ENCODE measurements at regions not wholly inside any gene's neighbourhood (a gene's known extent, or its start where the extent isn't known, plus 50 kb on each side); places are given as distances from the start of the nearest gene placed in this dataset.

- H3K4me1 ChIP-seq (ENCODE audit: insufficient read depth, low read length, poor library complexity, severe bottlenecking) = no peaks in the 10 kb centered on the region
- no TSS peak for BruUV-seq (replicated peaks)
- no peak for DNase-seq (ENCODE audit: low spot score)
- no peak overlapping the region for H3K4me3 ChIP-seq (ENCODE audit: low read depth, low read length, poor library complexity, severe bottlenecking)
- peaks cover 9% of the 10 kb centered on the region for H3K9me3 ChIP-seq (ENCODE audit: low read depth, low read length, poor library complexity, severe bottlenecking)
- intact Hi-C loops (cut with micrococcal nuclease; ENCODE audit: unreplicated experiment) = no loop called here
- no peak overlapping the region for H3K27ac ChIP-seq (ENCODE audit: low read depth, low read length, poor library complexity, severe bottlenecking)
- no peak for TF ChIP-seq CTCF (conservative IDR thresholded peaks at IDR 0.05; ENCODE audit: low read depth, low read length)
- no peak for TF ChIP-seq EZH2 (IDR thresholded peaks at IDR 0.05; ENCODE audit: borderline replicate concordance, low read depth, low read length, poor library complexity, severe bottlenecking)
- CTCF ChIA-PET = no interaction called here
- H3K36me3 ChIP-seq (ENCODE audit: insufficient read depth, low read length, poor library complexity, severe bottlenecking) = no peaks in the 10 kb centered on the region
- POLR2A ChIA-PET (ENCODE audit: low non-redundant PET) = no interaction called here
- H3K27me3 ChIP-seq (replicated peaks; ENCODE audit: insufficient read depth, low read depth, low read length, poor library complexity) = no peaks in the 10 kb centered on the region
Measured at GRCh38 chr14:37948266-37948665, 259.4 kb upstream of the SSTR1 start.

- intact Hi-C loops (cut with micrococcal nuclease; ENCODE audit: unreplicated experiment) = no loop called here
- no peak for TF ChIP-seq CTCF (conservative IDR thresholded peaks at IDR 0.05; ENCODE audit: low read depth, low read length)
- no peak for TF ChIP-seq EZH2 (IDR thresholded peaks at IDR 0.05; ENCODE audit: borderline replicate concordance, low read depth, low read length, poor library complexity, severe bottlenecking)
- ChIA-PET POLR2A (ENCODE audit: low non-redundant PET) (no interaction called here), CTCF (no interaction called here)
- peaks cover 7% of the 10 kb centered on the region for H3K4me1 ChIP-seq (ENCODE audit: insufficient read depth, low read length, poor library complexity, severe bottlenecking)
- BruUV-seq (replicated peaks) = no TSS peak
- no peak for DNase-seq (ENCODE audit: low spot score)
- H3K4me3 ChIP-seq (ENCODE audit: low read depth, low read length, poor library complexity, severe bottlenecking) = no peak overlapping the region
- no peaks in the 10 kb centered on the region for H3K36me3 ChIP-seq (ENCODE audit: insufficient read depth, low read length, poor library complexity, severe bottlenecking)
- no peaks in the 10 kb centered on the region for H3K9me3 ChIP-seq (ENCODE audit: low read depth, low read length, poor library complexity, severe bottlenecking)
- no peak overlapping the region for H3K27ac ChIP-seq (ENCODE audit: low read depth, low read length, poor library complexity, severe bottlenecking)
- H3K27me3 ChIP-seq (replicated peaks; ENCODE audit: insufficient read depth, low read depth, low read length, poor library complexity) = no peaks in the 10 kb centered on the region
Measured at GRCh38 chr14:37968664-37969240, 239.0 kb upstream of the SSTR1 start.

- CTCF ChIA-PET = no interaction called here
- POLR2A ChIA-PET (ENCODE audit: low non-redundant PET) = no interaction called here
Measured at GRCh38 chr14:37969511-37969979, 238.2 kb upstream of the SSTR1 start.

More at GRCh38 chr14:37969511-37969979, 238.2 kb upstream of the SSTR1 start:
- Histone ChIP-seq H3K4me3 (ENCODE audit: low read depth, low read length, poor library complexity, severe bottlenecking) (no peak overlapping the region), H3K4me1 (ENCODE audit: insufficient read depth, low read length, poor library complexity, severe bottlenecking) (peaks cover 7% of the 10 kb centered on the region), H3K27ac (ENCODE audit: low read depth, low read length, poor library complexity, severe bottlenecking) (no peak overlapping the region), H3K9me3 (ENCODE audit: low read depth, low read length, poor library complexity, severe bottlenecking) (no peaks in the 10 kb centered on the region), H3K27me3 (replicated peaks; ENCODE audit: insufficient read depth, low read depth, low read length, poor library complexity) (no peaks in the 10 kb centered on the region), H3K36me3 (ENCODE audit: insufficient read depth, low read length, poor library complexity, severe bottlenecking) (no peaks in the 10 kb centered on the region)
- intact Hi-C loops (cut with micrococcal nuclease; ENCODE audit: unreplicated experiment) = no loop called here
- TF ChIP-seq EZH2 (IDR thresholded peaks at IDR 0.05; ENCODE audit: borderline replicate concordance, low read depth, low read length, poor library complexity, severe bottlenecking) = no peak
- no peak for TF ChIP-seq CTCF (conservative IDR thresholded peaks at IDR 0.05; ENCODE audit: low read depth, low read length)
- DNase-seq (ENCODE audit: low spot score) = no peak
- no TSS peak for BruUV-seq (replicated peaks)
